SK-N-SH (cell line): ENCODE measurements at regions not wholly inside any gene's neighbourhood (a gene's known extent, or its start where the extent isn't known, plus 50 kb on each side); places are given as distances from the start of the nearest gene placed in this dataset.

ENCODE experiments used
- CTCF ChIA-PET: fragments of 300-600, 350-600 bp; formaldehyde crosslinking; extraction: SDS; loops from one replicate; lab custom pipeline; 2021; lab: Yijun Ruan, JAX
- POLR2A ChIA-PET: fragments of 350-600 bp; sonication (Branson Sonifier 250); formaldehyde crosslinking; extraction: SDS; loops from one replicate; lab custom pipeline; 2020; ENCODE audit warnings: antibody characterized with exemption, inconsistent platforms; lab: Yijun Ruan, JAX
- DNase-seq: peaks from one replicate; pipeline ENCODE4 v3.0.0; 2012
- H2AFZ ChIP-seq: fragments of 200-600 bp; sonication (generic); 2 replicates; pipeline ENCODE4 v1.8.1; 2016; ENCODE audit warnings: antibody characterized with exemption, mild to moderate bottlenecking, low read depth
- H3F3A ChIP-seq: fragments of 200-600 bp; sonication (generic); replicated peaks from 2 replicates; pipeline ENCODE3; 2016; ENCODE audit warnings: antibody characterized with exemption, mild to moderate bottlenecking; ENCODE audit not compliant: insufficient read depth
- H3K27ac ChIP-seq, 2 experiments: fragments of 200-500 bp in 1 of 2; fragments of 200-600 bp in 1 of 2; sonication (Bioruptor generic) in 1 of 2; sonication (generic), shearing (Covaris generic) in 1 of 2; 2 replicates each; pipeline versions ENCODE4 v1.5.1 to v1.6.1; 2014 to 2016; ENCODE audit warnings: low read depth in 2 of 2, inconsistent platforms in 1 of 2, low read length in 1 of 2, mild to moderate bottlenecking in 1 of 2, mixed read lengths in 1 of 2
- H3K27me3 ChIP-seq: fragments of 200-600 bp; sonication (generic), shearing (Covaris generic); 2 replicates; pipeline ENCODE4 v1.6.1; 2016; ENCODE audit warnings: mixed run types; ENCODE audit not compliant: insufficient read depth
- H3K36me3 ChIP-seq, 2 experiments: fragments of 200-500 bp in 1 of 2; fragments of 200-600 bp in 1 of 2; sonication (Bioruptor generic) in 1 of 2; sonication (generic) in 1 of 2; replicated peaks in 1 of 2; 2 replicates each; pipeline versions ENCODE3 to v1.5.1; 2014 to 2016; ENCODE audit warnings: low read length in 1 of 2, mild to moderate bottlenecking in 1 of 2; ENCODE audit not compliant: insufficient read depth in 2 of 2, control insufficient read depth in 1 of 2
- H3K4me1 ChIP-seq, 2 experiments: fragments of 200-500 bp in 1 of 2; fragments of 200-600 bp in 1 of 2; sonication (Bioruptor generic) in 1 of 2; sonication (generic), shearing (Covaris generic) in 1 of 2; 2 replicates each; pipeline versions ENCODE4 v1.5.1 to v1.6.1; 2014 to 2016; ENCODE audit warnings: low read depth in 1 of 2, low read length in 1 of 2, mixed run types in 1 of 2; ENCODE audit not compliant: insufficient read depth in 2 of 2, control insufficient read depth in 1 of 2
- H3K4me2 ChIP-seq: fragments of 200-600 bp; sonication (generic), shearing (Covaris generic); 2 replicates; pipeline ENCODE4 v1.6.1; 2017; ENCODE audit warnings: mixed run types
- H3K4me3 ChIP-seq, 2 experiments: fragments of 200-500 bp in 1 of 2; fragments of 200-600 bp in 1 of 2; sonication (Bioruptor generic) in 1 of 2; sonication (generic), shearing (Covaris generic) in 1 of 2; 2 replicates each; pipeline versions ENCODE4 v1.5.1 to v1.8.1; 2014 to 2016; ENCODE audit warnings: low read depth in 2 of 2, inconsistent platforms in 1 of 2, low read length in 1 of 2, mild to moderate bottlenecking in 1 of 2, mixed read lengths in 1 of 2, moderate library complexity in 1 of 2
- H3K79me2 ChIP-seq: fragments of 200-600 bp; sonication (generic); 2 replicates; pipeline ENCODE4 v1.8.1; 2017; ENCODE audit warnings: mild to moderate bottlenecking; ENCODE audit not compliant: insufficient read depth
- H3K9ac ChIP-seq: fragments of 200-600 bp; sonication (generic); 2 replicates; pipeline ENCODE4 v1.6.1; 2017; ENCODE audit warnings: mixed run types
- H3K9me2 ChIP-seq: fragments of 200-600 bp; sonication (generic); 2 replicates; pipeline ENCODE4 v1.6.1; 2017; ENCODE audit warnings: mixed run types
- H3K9me3 ChIP-seq: fragments of 200-600 bp; sonication (generic); 2 replicates; pipeline ENCODE4 v1.6.1; 2017; ENCODE audit warnings: mixed run types, mild to moderate bottlenecking, moderate library complexity
- H4K20me1 ChIP-seq: fragments of 200-600 bp; sonication (generic); 2 replicates; pipeline ENCODE4 v1.6.1; 2017; ENCODE audit warnings: mild to moderate bottlenecking, mixed run types; ENCODE audit not compliant: insufficient read depth
- CHD2 ChIP-seq: fragments of 150-350 bp; IDR thresholded peaks from 2 replicates; pipeline ENCODE4 v1.6.1; 2018; ENCODE audit warnings: low read length; ENCODE audit not compliant: partially characterized antibody
- CTCF ChIP-seq: fragments of 200-600 bp; sonication (generic); IDR thresholded peaks from 2 replicates; pipeline ENCODE4 v1.6.1; 2017; ENCODE audit warnings: antibody characterized with exemption, mild to moderate bottlenecking, moderate library complexity
- EP300 ChIP-seq, 2 experiments: IDR thresholded peaks; 2 replicates each; pipeline versions ENCODE4 v1.4.0 to v1.6.1; 2012; ENCODE audit warnings: borderline replicate concordance in 1 of 2, low read depth in 1 of 2, low read length in 1 of 2
- EZH2phosphoT487 ChIP-seq: fragments of 200-600 bp; sonication (generic); IDR thresholded peaks from 2 replicates; pipeline ENCODE4 v1.6.1; 2017; ENCODE audit warnings: low read depth, mixed run types, mild to moderate bottlenecking, antibody characterized with exemption, moderate library complexity, borderline replicate concordance
- FOXJ3 ChIP-seq: sonication (generic); formaldehyde crosslinking; IDR thresholded peaks from 2 replicates; pipeline ENCODE4 v1.5.1; 2020; ENCODE audit warnings: mild to moderate bottlenecking, missing genetic modification reagents
- GABPA ChIP-seq: IDR thresholded peaks from 2 replicates; pipeline ENCODE4 v1.4.0; 2012; ENCODE audit warnings: low read depth, mild to moderate bottlenecking
- GATA2 ChIP-seq: sonication (generic); formaldehyde crosslinking; IDR thresholded peaks from 2 replicates; pipeline ENCODE4 v1.5.0; 2020; ENCODE audit warnings: mild to moderate bottlenecking, missing genetic modification reagents
- IRF3 ChIP-seq: fragments of 150-350 bp; IDR thresholded peaks from 2 replicates; pipeline ENCODE4 v1.6.1; 2016; ENCODE audit warnings: mild to moderate bottlenecking, low read depth, low read length
- JUND ChIP-seq: IDR thresholded peaks from 2 replicates; pipeline ENCODE4 v1.4.0; 2012
- MAX ChIP-seq: IDR thresholded peaks from 2 replicates; pipeline ENCODE4 v1.4.0; 2012; ENCODE audit warnings: low read depth
- POLR2AphosphoS5 ChIP-seq: IDR thresholded peaks from 2 replicates; pipeline ENCODE4 v1.6.1; 2012; ENCODE audit warnings: low read depth, low read length
- RCOR1 ChIP-seq: fragments of 150-350 bp; IDR thresholded peaks from 2 replicates; pipeline ENCODE4 v1.6.1; 2017; ENCODE audit warnings: antibody characterized with exemption, low read length
- REST ChIP-seq: IDR thresholded peaks from 2 replicates; pipeline ENCODE4 v1.6.1; 2012; ENCODE audit warnings: mild to moderate bottlenecking, low read depth, low read length, moderate library complexity
- RFX5 ChIP-seq: IDR thresholded peaks from 2 replicates; pipeline ENCODE4 v1.6.1; 2012; ENCODE audit warnings: mild to moderate bottlenecking, improper control_type of control experiment, low read length
- SIN3A ChIP-seq: IDR thresholded peaks from 2 replicates; pipeline ENCODE4 v1.6.1; 2012; ENCODE audit warnings: low read depth, mild to moderate bottlenecking, low read length, moderate library complexity, borderline replicate concordance
- SMC3 ChIP-seq: IDR thresholded peaks from 2 replicates; pipeline ENCODE4 v1.6.1; 2012; ENCODE audit warnings: low read depth, low read length, improper control_type of control experiment
- TEAD4 ChIP-seq: IDR thresholded peaks from 2 replicates; pipeline ENCODE4 v1.4.0; 2012; ENCODE audit warnings: mild to moderate bottlenecking, borderline replicate concordance; ENCODE audit not compliant: insufficient read depth
- USF1 ChIP-seq: IDR thresholded peaks from 2 replicates; pipeline ENCODE4 v1.4.0; 2012; ENCODE audit warnings: low read depth, borderline replicate concordance
- ZBTB33 ChIP-seq: IDR thresholded peaks from 2 replicates; pipeline ENCODE4 v1.4.0; 2012; ENCODE audit warnings: low read depth, borderline replicate concordance
- WGBS: methylation state at CpG from one replicate; pipeline ENCODE4 v1.1.6; 2017; ENCODE audit warnings: low lambda C conversion rate; 5-methylcytosine and 5-hydroxymethylcytosine counted together

GRCh38 chr10:105358911-105359310 lies 717.8 kb downstream of the SORCS3 start:
- no peak for TF ChIP-seq MAX
- TF ChIP-seq RFX5 = no peak
- TF ChIP-seq SMC3 = no peak
- TF ChIP-seq RCOR1 = no peak
- TF ChIP-seq EP300 (IDR thresholded peaks at IDR 0.05; ENCODE audit: borderline replicate concordance in 1 of 2, low read depth in 1 of 2, low read length in 1 of 2) = no peak
- TF ChIP-seq POLR2AphosphoS5 = no peak
- TF ChIP-seq GATA2 (CRISPR knock-in tag) = no peak
- no peak for TF ChIP-seq TEAD4
- TF ChIP-seq IRF3 = no peak
- no peak for TF ChIP-seq JUND
- no peak for TF ChIP-seq FOXJ3 (CRISPR knock-in tag)
- no peak for TF ChIP-seq GABPA
- no peak for TF ChIP-seq ZBTB33
- no peaks in the 10 kb centered on the region for H3K9me2 ChIP-seq
- H3K36me3 ChIP-seq = no peaks in the 10 kb centered on the region
- H3K27ac ChIP-seq = no peak overlapping the region
- ChIA-PET CTCF (no interaction called here), POLR2A (no interaction called here)
- no peak for DNase-seq
- no peaks in the 10 kb centered on the region for H3F3A ChIP-seq
- H3K9ac ChIP-seq = no peak overlapping the region
- H3K4me2 ChIP-seq = no peak overlapping the region
- WGBS = 46% methylated on average over 2 of the region's 2 CpGs
- H3K4me3 ChIP-seq = no peak overlapping the region
- no peaks in the 10 kb centered on the region for H3K4me1 ChIP-seq
- no peaks in the 10 kb centered on the region for H3K27me3 ChIP-seq
- no peaks in the 10 kb centered on the region for H4K20me1 ChIP-seq
- H2AFZ ChIP-seq = no peak overlapping the region
- no peaks in the 10 kb centered on the region for H3K79me2 ChIP-seq
- H3K9me3 ChIP-seq = no peaks in the 10 kb centered on the region; the same call in 1 of the 2 replicates

GRCh38 chr10:105356626-105357025 lies 715.5 kb downstream of the SORCS3 start:
- ChIA-PET POLR2A (no interaction called here), CTCF (no interaction called here)
- Histone ChIP-seq H3K36me3 (no peaks in the 10 kb centered on the region), H3K27me3 (no peaks in the 10 kb centered on the region), H3K27ac (no peak overlapping the region), H3K9me2 (no peaks in the 10 kb centered on the region), H4K20me1 (no peaks in the 10 kb centered on the region), H3K9ac (no peak overlapping the region), H3K79me2 (no peaks in the 10 kb centered on the region), H3K4me3 (no peak overlapping the region), H3K9me3 (no peaks in the 10 kb centered on the region; the same call in 1 of the 2 replicates), H2AFZ (no peak overlapping the region), H3K4me2 (no peak overlapping the region), H3K4me1 (no peaks in the 10 kb centered on the region), H3F3A (no peaks in the 10 kb centered on the region)
- 11% methylated on average over 2 of the region's 2 CpGs for WGBS
- DNase-seq = no peak
- TF ChIP-seq REST = no peak
- TF ChIP-seq SIN3A = no peak
- TF ChIP-seq CHD2 = no peak
- no peak for TF ChIP-seq USF1
- no peak for TF ChIP-seq EZH2phosphoT487
- TF ChIP-seq CTCF = no peak
- no peak for TF ChIP-seq MAX
